GM19324 (cell line): ENCODE measurements at regions not wholly inside any gene's neighbourhood (a gene's known extent, or its start where the extent isn't known, plus 50 kb on each side); places are given as distances from the start of the nearest gene placed in this dataset.

Source experiments
- ATAC-seq: cut with Tn5 transposase; IDR thresholded peaks from one replicate; pipeline ENCODE4 v1.9.1; 2021; ENCODE audit warnings: mild to moderate bottlenecking, moderate library complexity; ENCODE audit not compliant: unreplicated experiment, low FRiP score

- ATAC-seq = no peak
These were observed 754.3 kb downstream of the MECOM start for GRCh38 chr3:168909260-168909659.

GRCh38 chr3:168895419-168895818, 768.1 kb downstream of the MECOM start:
- no peak for ATAC-seq

DNA sequence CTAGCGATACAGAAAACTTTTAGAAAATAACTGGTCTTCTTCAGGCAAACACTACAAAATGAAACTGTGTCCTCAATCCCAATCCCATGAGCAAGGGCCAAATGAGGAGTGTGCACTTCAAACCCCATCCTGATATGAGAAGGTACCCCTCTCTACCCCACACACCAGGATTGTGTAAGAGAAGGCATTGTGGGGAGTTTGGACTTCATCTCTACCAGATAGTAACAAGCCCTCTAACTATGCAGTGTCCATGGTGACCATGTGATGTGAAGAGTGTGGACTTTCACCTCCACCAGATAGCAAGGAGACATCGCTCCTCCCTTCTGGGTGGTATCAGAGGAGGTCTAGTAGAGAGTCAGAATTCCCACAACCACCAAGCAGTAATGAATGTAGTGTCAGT, 769.3 kb downstream of the MECOM start:
- no peak for ATAC-seq

- no peak for ATAC-seq
These were observed 773.8 kb downstream of the MECOM start for GRCh38 chr3:168889666-168890065.

DNA sequence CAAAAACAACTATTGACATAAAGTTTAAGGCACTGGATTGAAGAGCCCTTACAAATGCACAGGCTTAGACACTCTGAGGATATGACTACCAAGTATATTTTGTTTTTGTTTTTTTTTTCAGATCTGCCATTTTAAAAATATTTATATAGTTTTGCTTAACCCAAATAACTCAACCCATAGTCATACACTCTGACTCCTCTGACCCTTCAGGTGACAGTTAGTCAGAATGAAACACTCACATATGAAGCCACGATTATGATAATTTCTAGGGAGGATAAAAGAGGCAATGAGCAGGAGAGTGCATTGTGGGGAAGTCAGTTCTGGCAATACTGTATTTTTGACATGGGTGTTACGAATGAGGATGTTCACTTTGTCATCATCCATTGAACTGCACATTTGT, 774.7 kb downstream of the MECOM start:
- ATAC-seq = no peak

DNA sequence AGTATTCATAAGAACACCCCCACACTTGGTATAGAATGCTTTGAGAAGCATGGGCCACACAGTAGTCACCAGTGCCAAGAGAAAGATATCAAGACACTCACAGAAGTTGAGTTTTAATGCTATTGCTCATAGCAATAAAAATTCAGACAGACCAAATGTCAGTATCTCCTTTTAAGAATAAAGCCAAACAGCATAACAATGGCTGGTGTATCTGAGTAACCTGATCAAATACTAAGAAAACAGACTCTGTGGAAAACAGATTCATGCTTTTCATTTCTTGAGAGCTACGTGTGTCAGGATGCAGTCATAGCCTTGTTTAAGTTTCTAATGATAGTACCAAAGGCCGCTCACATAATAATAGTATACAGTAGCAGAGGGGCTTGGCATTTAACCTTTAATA, 778.5 kb downstream of the MECOM start:
- ATAC-seq = no peak

DNA sequence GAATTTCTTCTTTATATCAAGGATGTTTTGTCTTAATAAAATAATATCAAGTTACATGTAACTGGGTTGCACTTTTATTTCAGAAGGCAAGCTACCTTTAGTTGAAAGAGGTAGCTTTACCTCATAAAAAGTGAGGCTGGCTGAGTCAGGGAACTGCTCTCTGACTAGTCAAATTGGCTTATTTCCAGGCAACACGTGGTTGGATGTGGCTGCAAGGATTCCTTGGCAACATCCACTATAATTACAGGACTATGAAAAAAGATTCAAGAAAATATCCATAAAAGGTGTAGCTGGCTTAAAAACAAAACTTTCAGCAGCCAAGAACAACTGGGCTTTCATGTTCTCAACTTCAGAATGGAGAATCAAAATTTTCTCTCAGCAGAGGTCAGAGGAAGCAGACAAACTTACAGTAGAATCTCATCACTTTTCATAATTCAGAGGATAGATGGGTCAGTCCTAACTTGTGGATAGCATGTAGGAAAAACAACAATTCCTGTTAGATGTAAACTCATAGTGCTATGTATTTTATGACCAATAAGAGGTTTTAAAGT, 779.1 kb downstream of the MECOM start:
- no peak for ATAC-seq

DNA sequence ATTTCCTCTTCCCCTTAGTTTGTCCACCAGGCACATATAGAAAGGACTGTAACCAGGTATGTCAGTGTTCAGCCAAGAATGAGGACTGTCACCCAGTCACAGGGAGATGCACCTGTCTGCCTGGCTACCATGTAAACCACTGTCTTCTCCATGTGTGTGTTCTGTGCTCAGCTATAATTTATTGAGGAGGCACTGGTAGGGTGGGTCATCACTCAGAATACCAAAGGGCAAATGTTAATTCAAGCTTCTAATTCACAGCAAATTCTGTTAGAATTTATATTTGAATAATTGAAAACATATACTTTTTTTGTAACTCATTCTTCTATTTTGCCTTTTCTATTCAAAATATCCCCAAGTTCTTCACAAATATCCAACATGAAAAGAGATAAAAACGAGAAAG, 780.4 kb downstream of the MECOM start:
- ATAC-seq = no peak

- ATAC-seq = no peak
These were observed 781.7 kb downstream of the MECOM start for GRCh38 chr3:168881804-168882203.

- ATAC-seq = no peak
These were observed 782.9 kb upstream of the GOLIM4 start for GRCh38 chr3:168878655-168879054.

DNA sequence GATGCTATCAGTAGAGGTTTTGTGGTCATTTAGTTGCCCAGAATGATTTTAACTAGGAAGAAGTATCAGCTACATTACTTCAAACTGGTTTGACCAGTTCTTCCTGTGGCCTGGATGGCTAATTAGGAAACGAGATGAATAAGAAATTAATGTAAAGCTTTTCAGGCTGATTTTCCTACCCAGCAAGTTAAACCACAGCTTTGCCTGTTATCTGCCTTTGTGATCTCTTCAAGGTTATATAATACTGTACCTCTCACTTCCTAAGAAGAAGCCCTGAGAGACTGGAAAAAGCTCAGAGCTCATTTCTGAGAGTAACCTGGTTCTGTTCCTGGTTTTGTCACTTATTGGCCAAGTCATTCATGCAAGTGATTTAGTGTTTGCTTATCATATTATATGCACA, 782.2 kb upstream of the GOLIM4 start:
- no peak for ATAC-seq

DNA sequence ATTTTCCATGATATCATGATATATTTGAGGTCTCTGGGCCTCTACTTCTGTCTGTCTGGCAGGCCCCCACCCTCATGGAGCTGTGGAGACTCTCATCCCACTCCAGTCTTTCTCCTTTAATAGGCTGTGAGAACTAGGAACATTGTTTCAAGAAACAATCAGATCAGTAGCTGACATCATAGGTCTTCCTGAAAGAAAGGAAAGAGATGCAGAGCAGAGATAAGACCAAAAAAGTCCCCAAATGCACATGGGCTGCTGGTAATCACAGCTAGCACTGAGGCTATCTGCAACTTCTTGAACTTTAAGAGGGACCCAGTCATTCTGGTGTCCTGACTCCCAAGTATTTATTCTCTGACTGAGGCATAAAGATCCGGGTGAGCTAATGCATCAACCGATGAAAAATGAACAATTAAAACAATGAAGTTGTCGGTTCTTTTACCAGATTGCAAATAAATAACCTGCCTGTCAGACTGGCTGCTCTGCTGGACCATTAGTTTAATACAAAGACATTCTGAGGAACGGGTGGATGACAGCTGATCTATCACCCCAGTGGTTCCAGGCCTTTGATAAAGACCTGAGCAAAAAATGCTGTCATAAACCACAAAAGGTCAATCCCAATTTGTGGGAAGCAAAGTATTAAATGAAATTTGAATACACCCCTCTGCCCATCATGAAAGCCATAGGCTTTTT, 780.8 kb upstream of the GOLIM4 start:
- no peak for ATAC-seq

DNA sequence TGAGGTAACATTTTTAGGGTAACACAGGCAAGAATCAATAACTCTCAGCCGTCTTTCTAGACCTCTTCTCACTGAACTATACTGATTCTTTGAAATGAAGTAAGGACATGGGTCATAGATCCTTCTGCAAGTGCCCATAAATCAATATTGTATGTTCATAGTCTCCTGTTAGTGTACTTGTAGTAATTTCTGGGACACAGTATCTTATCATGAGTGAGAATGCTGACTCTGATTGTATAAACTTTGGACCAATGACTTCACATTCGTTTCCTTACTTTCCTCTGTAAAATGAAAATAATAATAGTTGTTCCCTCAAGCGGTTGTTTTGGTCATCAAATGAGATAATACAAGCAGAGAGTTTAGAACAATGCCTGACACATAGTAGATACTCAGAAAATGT, 777.1 kb upstream of the GOLIM4 start:
- ATAC-seq = no peak

GRCh38 chr3:168870892-168871291, 775.2 kb upstream of the GOLIM4 start:
- ATAC-seq = no peak

DNA sequence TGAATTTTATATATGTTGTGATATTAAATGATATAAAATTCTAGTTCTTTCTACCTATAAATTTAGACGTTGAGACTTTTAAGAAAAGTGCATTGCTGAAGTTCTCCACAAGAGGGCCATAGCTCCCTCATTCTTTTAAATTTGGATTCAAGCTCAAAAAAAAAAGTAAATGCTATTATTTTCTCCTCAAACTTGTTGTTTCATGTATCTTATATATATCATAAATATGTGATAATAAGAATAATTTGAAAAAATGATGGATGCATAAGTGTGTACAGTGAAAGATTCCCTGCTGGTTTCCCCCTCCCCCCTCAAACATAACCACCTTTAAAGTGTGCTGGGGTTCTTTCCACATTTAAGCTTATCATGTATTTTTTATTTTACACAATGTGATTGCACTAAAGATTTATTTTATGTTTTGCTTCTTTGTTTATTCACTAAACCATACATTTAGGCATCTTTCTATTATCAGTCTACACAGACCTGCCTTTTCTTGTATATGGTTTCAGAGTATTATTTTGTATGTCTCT, 769.4 kb upstream of the GOLIM4 start:
- no peak for ATAC-seq

DNA sequence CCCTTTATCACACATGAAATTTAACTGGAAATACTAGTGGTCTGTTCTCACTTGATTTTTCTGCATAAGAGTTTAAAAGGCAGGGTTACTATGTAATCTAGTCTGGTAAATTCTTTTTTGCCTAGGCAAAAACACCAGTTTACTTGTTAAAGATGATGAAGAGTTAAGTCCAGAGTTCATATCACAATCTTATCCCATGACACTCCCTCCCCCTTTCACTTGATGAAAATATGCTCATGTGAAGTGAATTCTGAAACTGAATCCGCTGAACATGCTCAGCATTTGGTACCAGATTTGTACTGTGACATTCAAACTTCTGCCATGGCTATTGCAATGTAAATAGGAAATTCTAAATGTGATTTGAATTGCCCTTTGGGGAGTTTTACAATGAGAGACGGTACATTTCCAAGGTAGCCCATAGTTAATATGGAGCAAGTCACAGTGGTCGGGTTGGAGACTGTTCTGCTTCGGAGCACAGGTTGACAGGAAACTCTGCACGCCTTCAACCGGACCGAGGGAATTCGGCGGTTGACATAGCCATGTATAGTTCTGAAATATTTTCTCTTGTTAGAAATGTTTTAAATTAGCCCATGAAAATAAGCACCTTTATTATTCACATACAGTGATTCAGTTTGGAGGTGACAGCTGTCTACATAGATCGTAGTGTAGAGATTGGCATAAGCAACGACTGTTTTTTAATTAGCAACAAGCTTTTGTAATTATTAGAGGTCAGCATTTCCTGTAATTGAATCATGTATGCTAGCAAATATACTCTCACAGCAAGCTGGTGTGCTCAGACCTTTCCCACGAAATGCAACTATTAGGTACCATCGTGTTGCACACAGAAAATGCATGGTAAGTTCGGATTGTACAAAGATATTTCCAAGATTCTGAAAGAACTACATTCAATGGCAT, 768.6 kb upstream of the GOLIM4 start:
- ATAC-seq = no peak

GRCh38 chr3:168863561-168863960, 767.8 kb upstream of the GOLIM4 start:
- ATAC-seq = no peak

DNA sequence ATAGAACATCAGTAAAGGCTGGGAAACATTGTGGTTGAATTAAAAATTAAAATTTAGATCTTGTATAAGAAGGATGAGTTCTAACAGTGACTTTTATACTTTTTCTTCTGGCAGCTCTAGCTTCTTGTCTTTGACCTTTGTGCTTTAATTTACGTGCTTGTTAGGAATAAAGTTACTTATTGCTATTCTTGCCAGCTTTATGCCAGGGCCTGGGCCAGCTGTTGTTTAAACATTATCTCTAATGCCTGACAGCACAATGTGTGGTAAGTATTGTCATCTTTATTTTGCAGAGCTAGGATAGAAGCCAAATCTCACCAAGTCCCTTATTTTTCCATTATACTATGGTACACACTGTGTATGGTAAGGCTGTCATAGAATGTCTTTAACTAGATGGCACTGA, 766.7 kb upstream of the GOLIM4 start:
- no peak for ATAC-seq

- ATAC-seq = no peak
These were observed 764.9 kb upstream of the GOLIM4 start for GRCh38 chr3:168860592-168860991.

GRCh38 chr3:168860028-168860427, 764.3 kb upstream of the GOLIM4 start:
- no peak for ATAC-seq

DNA sequence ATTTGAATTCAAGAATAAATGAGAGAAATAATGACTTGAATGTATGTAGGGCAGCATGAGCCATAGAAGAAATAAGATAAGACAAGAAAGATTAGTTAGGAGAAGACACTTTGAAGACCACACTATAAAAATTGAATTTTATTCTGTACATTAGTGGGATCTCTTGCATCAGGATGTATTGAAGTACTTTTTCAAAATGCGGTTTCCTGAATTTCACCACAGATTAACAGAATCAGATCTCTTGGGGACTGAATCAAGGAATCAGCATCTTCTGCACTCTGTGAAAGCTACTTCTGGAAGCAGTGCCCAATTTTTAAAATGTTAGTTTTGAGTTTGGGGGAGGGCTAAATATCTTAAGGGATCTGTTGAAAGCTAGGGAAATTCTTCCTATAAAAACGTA, 763.9 kb upstream of the GOLIM4 start:
- no peak for ATAC-seq
